GM23338 (cell line): ENCODE measurements at regions not wholly inside any gene's neighbourhood (a gene's known extent, or its start where the extent isn't known, plus 50 kb on each side); places are given as distances from the start of the nearest gene placed in this dataset.
A peak's percentile ranks its signal among the peaks of the same experiment; 100 is the strongest.

Experiments
- ATAC-seq: fragments of 200-7000 bp; cut with Tn5 transposase; 3 replicates; pipeline ENCODE4 v1.9.1; 2020
- DNase-seq: peaks from one replicate; pipeline ENCODE4 v3.0.0-alpha.2; 2015; ENCODE audit warnings: low spot score
- H2AFZ ChIP-seq: fragments of 200-600 bp; sonication (generic); 2 replicates; pipeline ENCODE4 v1.8.0; 2016; ENCODE audit warnings: antibody characterized with exemption, mild to moderate bottlenecking, moderate library complexity
- H3F3A ChIP-seq: fragments of 200-600 bp; sonication (generic); replicated peaks from 2 replicates; pipeline ENCODE4 v1.8.0; 2017; ENCODE audit warnings: antibody characterized with exemption, mixed run types, low read depth
- H3K27ac ChIP-seq: fragments of 200-600 bp; sonication (generic); 2 replicates; pipeline ENCODE4 v1.6.1; 2016; ENCODE audit warnings: low read depth
- H3K27me3 ChIP-seq: fragments of 200-600 bp; sonication (generic); 2 replicates; pipeline ENCODE4 v1.8.0; 2016; ENCODE audit warnings: mild to moderate bottlenecking, mixed run types, moderate library complexity; ENCODE audit not compliant: insufficient read depth
- H3K36me3 ChIP-seq: fragments of 200-600 bp; sonication (generic); 2 replicates; pipeline ENCODE4 v1.8.0; 2016; ENCODE audit warnings: mild to moderate bottlenecking; ENCODE audit not compliant: insufficient read depth
- H3K4me1 ChIP-seq: fragments of 200-600 bp; sonication (generic); 2 replicates; pipeline ENCODE4 v1.8.0; 2016; ENCODE audit warnings: mild to moderate bottlenecking, moderate library complexity; ENCODE audit not compliant: insufficient read depth
- H3K4me2 ChIP-seq: fragments of 200-600 bp; sonication (generic); 2 replicates; pipeline ENCODE4 v1.7.1; 2017; ENCODE audit warnings: mixed run types
- H3K4me3 ChIP-seq: fragments of 200-600 bp; sonication (generic); 2 replicates; pipeline ENCODE4 v1.6.1; 2016; ENCODE audit warnings: mixed run types
- H3K79me2 ChIP-seq: fragments of 200-600 bp; sonication (generic); replicated peaks from 2 replicates; pipeline ENCODE4 v1.8.0; 2017; ENCODE audit warnings: mild to moderate bottlenecking; ENCODE audit not compliant: insufficient read depth
- H3K9me2 ChIP-seq: fragments of 200-600 bp; sonication (generic); 2 replicates; pipeline ENCODE4 v1.8.0; 2017; ENCODE audit not compliant: insufficient read depth
- H4K20me1 ChIP-seq: fragments of 200-600 bp; sonication (generic); replicated peaks from 2 replicates; pipeline ENCODE4 v1.8.0; 2017; ENCODE audit warnings: mild to moderate bottlenecking; ENCODE audit not compliant: insufficient read depth
- H3K27ac Mint-ChIP-seq: 2 replicates; pipeline ENCODE4 v1.8.0; 2020; ENCODE audit warnings: inconsistent platforms, mild to moderate bottlenecking, moderate library complexity, mixed read lengths
- H3K27me3 Mint-ChIP-seq: 3 replicates; pipeline ENCODE4 v1.8.0; 2022; ENCODE audit warnings: low read depth, mild to moderate bottlenecking, moderate library complexity, mixed read lengths, inconsistent platforms; ENCODE audit not compliant: insufficient read depth, poor library complexity
- H3K36me3 Mint-ChIP-seq: 3 replicates; pipeline ENCODE4 v1.8.0; 2021; ENCODE audit warnings: low read depth, mild to moderate bottlenecking, inconsistent platforms, moderate library complexity, mixed read lengths
- H3K4me1 Mint-ChIP-seq: 3 replicates; pipeline ENCODE4 v1.8.0; 2020; ENCODE audit warnings: mild to moderate bottlenecking, inconsistent platforms, mixed read lengths
- H3K4me3 Mint-ChIP-seq: 3 replicates; pipeline ENCODE4 v1.8.0; 2021; ENCODE audit warnings: moderate library complexity, mild to moderate bottlenecking, inconsistent platforms, mixed read lengths
- H3K9me3 Mint-ChIP-seq: 3 replicates; pipeline ENCODE4 v1.8.0; 2020; ENCODE audit warnings: moderate library complexity, mild to moderate bottlenecking, inconsistent platforms, mixed read lengths
- CREB1 ChIP-seq: fragments of 250-450 bp; sonication (Bioruptor Pico); IDR thresholded peaks from 2 replicates; pipeline ENCODE4 v1.5.0; 2020; ENCODE audit warnings: low read depth, mild to moderate bottlenecking, moderate library complexity
- CTCF ChIP-seq, 2 experiments: fragments of 200-600 bp in 1 of 2; sonication (generic) in 1 of 2; conservative IDR thresholded peaks; 2 replicates each; pipeline versions ENCODE4 v1.5.1 to v1.6.1; 2016 to 2017; ENCODE audit warnings: antibody characterized with exemption in 2 of 2, low read depth in 2 of 2, mild to moderate bottlenecking in 2 of 2, moderate library complexity in 1 of 2
- ETS1 ChIP-seq: IDR thresholded peaks from 2 replicates; pipeline ENCODE4 v1.6.1; 2016; ENCODE audit warnings: antibody characterized with exemption
- EZH2 ChIP-seq: fragments of 200-600 bp; sonication (generic); IDR thresholded peaks from one replicate; pipeline ENCODE4 v1.8.0; 2017; ENCODE audit warnings: antibody characterized with exemption, mild to moderate bottlenecking, low read depth; ENCODE audit not compliant: unreplicated experiment
- EZH2phosphoT487 ChIP-seq: fragments of 200-600 bp; sonication (generic); IDR thresholded peaks from one replicate; pipeline ENCODE4 v1.8.1; 2018; ENCODE audit warnings: antibody characterized with exemption; ENCODE audit not compliant: unreplicated experiment
- JUNB ChIP-seq: IDR thresholded peaks from one replicate; pipeline ENCODE4 v1.6.1; 2016; ENCODE audit warnings: antibody characterized with exemption; ENCODE audit not compliant: unreplicated experiment
- NANOG ChIP-seq: IDR thresholded peaks from 2 replicates; pipeline ENCODE4 v1.6.1; 2016; ENCODE audit warnings: antibody characterized with exemption, borderline replicate concordance
- REST ChIP-seq: IDR thresholded peaks from one replicate; pipeline ENCODE4 v1.6.1; 2018; ENCODE audit warnings: antibody characterized with exemption; ENCODE audit not compliant: unreplicated experiment
- STAT1 ChIP-seq: IDR thresholded peaks from one replicate; pipeline ENCODE4 v1.6.1; 2016; ENCODE audit warnings: antibody characterized with exemption; ENCODE audit not compliant: unreplicated experiment
- ZNF462 ChIP-seq: fragments of 250-450 bp; sonication (Bioruptor Pico); IDR thresholded peaks from 2 replicates; pipeline ENCODE4 v1.5.0; 2020; ENCODE audit warnings: mild to moderate bottlenecking, moderate library complexity

GRCh38 chr1:61004262-61005003, 77.9 kb upstream of the NFIA start:
- H4K20me1 ChIP-seq = no peaks in the 10 kb centered on the region
- H3K4me2 ChIP-seq = peak overlapping the region; percentile 67
- H3K9me3 Mint-ChIP-seq = no peaks in the 10 kb centered on the region; the same call in 1 of the 3 replicates
- no peaks in the 10 kb centered on the region for H3K36me3 Mint-ChIP-seq
- no peak overlapping the region for H3K4me3 ChIP-seq
- H3F3A ChIP-seq = peaks cover 12% of the 10 kb centered on the region; the same call in 1 of the 2 replicates
- H3K27ac ChIP-seq = no peak overlapping the region
- peaks cover 49% of the 10 kb centered on the region for H3K4me1 ChIP-seq
- H3K36me3 ChIP-seq = no peaks in the 10 kb centered on the region
- DNase-seq = no peak
- H3K27me3 ChIP-seq = no peaks in the 10 kb centered on the region
- 0 out of 2 replicates have a peak overlapping the region, but pooled peaks have one; percentile 26 for H3K27ac Mint-ChIP-seq
- ATAC-seq = peak; percentile 15; the same call in 2 of the 3 replicates
- H3K4me1 Mint-ChIP-seq = peaks cover 48% of the 10 kb centered on the region
- H3K4me3 Mint-ChIP-seq = no peak overlapping the region
- peaks cover 16% of the 10 kb centered on the region; the same call in 1 of the 2 replicates for H3K9me2 ChIP-seq
- no peaks in the 10 kb centered on the region for H3K79me2 ChIP-seq
- peak overlapping the region; percentile 9; the same call in 1 of the 2 replicates for H2AFZ ChIP-seq
- no peak for TF ChIP-seq EZH2
- no peak for TF ChIP-seq ETS1
- no peak for TF ChIP-seq EZH2phosphoT487
- no peak for TF ChIP-seq NANOG
- no peak for TF ChIP-seq ZNF462 (CRISPR knock-in tag)
- TF ChIP-seq STAT1 = no peak
- no peak for TF ChIP-seq JUNB
- TF ChIP-seq CTCF (conservative IDR thresholded peaks at IDR 0.05; ENCODE audit: low read depth in 2 of 2) = no peak
- TF ChIP-seq REST = no peak
- TF ChIP-seq CREB1 = no peak
- H3K27me3 Mint-ChIP-seq = peaks cover 3% of the 10 kb centered on the region
